ENCODE measurements at regions not wholly inside any gene's neighbourhood (a gene's known extent, or its start where the extent isn't known, plus 50 kb on each side); places are given as distances from the start of the nearest gene placed in this dataset.

- no peak for DNase-seq (ENCODE audit: low spot score)
- FAIRE-seq, result no peak
Measured at GRCh38 chr16:86632206-86632605, 53.9 kb downstream of the FOXL1 start.

DNA sequence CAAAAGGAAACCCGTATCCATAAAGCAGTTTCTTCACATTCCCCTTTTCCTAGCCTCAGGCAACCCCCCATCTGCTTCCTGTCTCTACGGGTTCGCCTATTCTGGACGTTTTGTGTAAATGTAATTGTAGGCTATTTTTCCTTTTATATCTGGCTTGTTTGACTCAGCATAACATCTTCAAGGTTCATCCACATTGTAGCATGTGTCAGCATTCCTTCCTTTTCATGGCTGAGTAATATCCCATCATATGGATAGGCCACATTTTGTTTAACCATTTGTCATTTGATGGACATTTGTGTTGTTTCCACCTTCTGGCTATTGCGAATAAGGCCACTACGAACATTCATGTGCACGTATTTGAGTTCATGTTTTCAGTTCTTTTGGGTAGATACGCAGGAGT lies 54.6 kb downstream of the FOXL1 start:
- DNase-seq (ENCODE audit: low spot score), result no peak
- no peak for FAIRE-seq

GRCh38 chr16:86634292-86634691 lies 55.9 kb downstream of the FOXL1 start:
- DNase-seq (ENCODE audit: low spot score) (no peak), FAIRE-seq (no peak)

- FAIRE-seq (no peak), DNase-seq (ENCODE audit: low spot score) (no peak)
Measured at GRCh38 chr16:86635176-86635876, 57.0 kb downstream of the FOXL1 start.

DNA sequence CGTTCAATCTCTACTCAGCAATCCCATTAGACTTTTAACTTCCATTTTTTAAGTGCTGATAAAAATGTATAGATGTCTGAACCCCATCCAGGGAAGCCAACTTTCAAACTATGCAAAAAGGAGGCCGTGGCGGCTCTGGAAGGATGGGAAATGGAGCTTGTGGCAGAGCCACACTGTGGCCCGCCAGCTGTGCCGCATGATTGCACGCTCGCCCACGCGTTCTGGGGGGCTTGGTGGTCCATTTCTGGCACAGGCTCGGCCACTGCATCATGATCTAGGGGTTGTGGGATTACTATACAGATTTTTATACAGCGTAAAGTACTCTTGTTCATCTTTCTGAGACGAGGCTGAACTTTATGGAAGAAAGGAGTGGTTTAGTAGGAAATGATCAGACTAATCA lies 57.6 kb downstream of the FOXL1 start:
- FAIRE-seq, result no peak

GRCh38 chr16:86637744-86638143 lies 59.4 kb downstream of the FOXL1 start:
- DNase-seq (ENCODE audit: low spot score), result no peak
- no peak for FAIRE-seq

More for the DNA sequence above, 57.6 kb downstream of the FOXL1 start:
- no peak for DNase-seq (ENCODE audit: low spot score)

DNA sequence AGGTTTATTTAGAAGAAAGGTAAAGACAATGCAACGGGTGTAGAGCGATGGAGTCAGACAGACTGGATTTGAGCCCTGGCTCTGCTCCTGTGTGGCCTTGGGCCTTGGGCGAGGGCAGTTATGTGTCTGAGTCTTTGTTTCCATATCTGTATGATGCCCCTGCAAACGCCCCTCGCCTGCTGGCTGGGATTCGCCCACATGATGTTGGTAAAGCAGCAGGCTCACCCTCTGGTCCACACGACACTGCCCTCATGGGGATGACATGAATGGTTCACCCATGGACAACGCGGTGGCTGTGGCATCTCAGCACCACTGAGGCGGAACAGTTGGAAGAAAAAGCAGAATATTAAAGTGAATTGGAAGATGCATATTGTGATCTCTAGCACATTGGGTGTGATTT lies 60.3 kb downstream of the FOXL1 start:
- no peak for DNase-seq (ENCODE audit: low spot score)
- no peak for FAIRE-seq

DNA sequence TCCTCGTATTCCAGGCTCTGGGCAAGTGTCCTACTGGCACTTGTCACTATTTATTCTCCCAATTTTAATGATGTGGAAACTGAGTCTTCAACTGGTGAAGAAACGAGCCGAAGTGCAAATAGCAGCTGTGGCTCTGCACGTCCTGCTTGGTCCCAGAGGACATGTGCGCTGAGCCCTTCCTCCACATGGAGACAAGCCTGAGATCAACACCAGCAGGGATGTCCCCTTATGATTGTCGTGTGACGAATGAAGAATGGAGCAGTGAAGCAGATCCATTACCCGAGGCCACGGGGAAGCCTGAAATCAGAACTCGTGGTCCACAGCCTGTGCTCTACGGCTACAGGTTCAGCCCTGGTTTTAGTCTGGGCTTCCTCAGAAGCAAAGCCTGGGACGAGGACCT lies 61.0 kb downstream of the FOXL1 start:
- FAIRE-seq (no peak), DNase-seq (ENCODE audit: low spot score) (no peak)

GRCh38 chr16:86640265-86640843 lies 62.0 kb downstream of the FOXL1 start:
- FAIRE-seq (no peak), DNase-seq (ENCODE audit: low spot score) (no peak)

- no peak for DNase-seq (ENCODE audit: low spot score)
- no peak for FAIRE-seq
Measured at GRCh38 chr16:86642087-86642486, 63.7 kb downstream of the FOXL1 start.

DNA sequence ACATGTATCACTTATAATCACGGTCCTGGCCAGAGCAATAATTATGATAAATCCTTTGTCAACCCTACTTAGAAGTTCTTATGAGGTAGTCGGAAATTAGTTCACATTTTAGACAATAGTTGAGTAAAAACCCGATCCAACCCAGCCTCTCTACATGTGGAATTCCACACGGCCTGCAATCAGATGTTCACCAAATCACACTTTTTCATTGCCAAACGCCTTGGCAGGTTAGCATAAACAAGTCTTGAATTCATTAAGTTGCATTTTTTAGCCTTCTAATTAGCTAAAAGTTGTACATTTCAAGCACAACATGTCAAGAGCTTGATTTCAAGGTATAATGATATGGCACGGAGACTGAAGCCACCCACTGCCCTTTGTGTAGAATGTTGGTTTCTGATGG lies 65.3 kb downstream of the FOXL1 start:
- no peak for FAIRE-seq
- no peak for DNase-seq (ENCODE audit: low spot score)

GRCh38 chr16:86647561-86647960 lies 69.2 kb downstream of the FOXL1 start:
- FAIRE-seq (no peak), DNase-seq (ENCODE audit: low spot score) (no peak)

DNA sequence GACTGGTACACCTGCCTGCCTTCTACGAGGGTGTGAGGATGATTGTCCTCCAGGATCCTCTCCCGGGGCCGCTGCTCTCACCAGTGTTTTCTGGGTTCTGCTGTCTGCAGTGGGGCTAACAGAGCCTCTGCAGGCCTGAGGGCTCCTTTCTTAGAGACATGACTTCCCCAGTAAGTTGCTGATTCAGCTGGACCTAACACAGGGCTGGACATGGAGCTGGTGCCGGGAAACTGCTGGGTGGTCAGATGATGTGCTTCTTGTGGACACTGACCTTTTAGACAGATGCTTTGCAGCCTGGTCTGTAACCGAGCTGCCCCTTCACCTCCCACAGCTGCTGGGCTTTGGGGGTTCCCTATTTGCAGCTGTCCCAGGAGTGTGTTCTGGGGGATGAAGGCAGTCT lies 71.5 kb downstream of the FOXL1 start:
- FAIRE-seq (no peak), DNase-seq (ENCODE audit: low spot score) (no peak)

DNA sequence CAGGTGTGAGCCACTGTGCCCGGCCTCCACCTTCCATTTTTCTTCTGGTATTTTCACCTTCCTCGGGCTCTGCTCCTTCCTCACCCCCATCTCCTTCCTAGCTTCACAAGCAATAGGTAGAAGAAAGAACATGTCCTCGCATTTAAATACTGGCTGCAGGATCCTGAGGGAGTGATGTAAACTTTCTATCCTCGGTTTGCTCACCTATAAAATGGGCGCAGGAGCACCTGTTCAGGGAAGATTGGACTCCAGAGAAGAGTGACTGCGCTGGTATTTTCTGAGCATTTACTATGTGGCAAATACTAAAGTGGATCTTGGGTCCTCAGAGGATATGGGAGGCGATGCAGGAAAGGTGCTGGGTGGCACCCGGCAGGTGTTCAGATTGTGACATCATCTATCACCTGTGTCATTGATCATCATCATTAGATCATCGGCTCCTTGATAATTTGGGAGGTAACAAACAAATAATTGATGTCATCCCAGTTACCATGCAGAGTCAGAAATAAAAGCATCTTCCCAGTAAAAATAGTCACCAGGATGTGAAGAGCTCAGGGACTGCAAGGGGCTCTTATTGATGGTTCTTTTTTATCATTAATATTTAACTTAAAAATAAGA lies 72.8 kb downstream of the FOXL1 start:
- no peak for FAIRE-seq

GRCh38 chr16:86651823-86652222 lies 73.5 kb downstream of the FOXL1 start:
- DNase-seq (ENCODE audit: low spot score), result no peak
- FAIRE-seq, result no peak

More for the DNA sequence above, 72.8 kb downstream of the FOXL1 start:
- DNase-seq (ENCODE audit: low spot score), result no peak

DNA sequence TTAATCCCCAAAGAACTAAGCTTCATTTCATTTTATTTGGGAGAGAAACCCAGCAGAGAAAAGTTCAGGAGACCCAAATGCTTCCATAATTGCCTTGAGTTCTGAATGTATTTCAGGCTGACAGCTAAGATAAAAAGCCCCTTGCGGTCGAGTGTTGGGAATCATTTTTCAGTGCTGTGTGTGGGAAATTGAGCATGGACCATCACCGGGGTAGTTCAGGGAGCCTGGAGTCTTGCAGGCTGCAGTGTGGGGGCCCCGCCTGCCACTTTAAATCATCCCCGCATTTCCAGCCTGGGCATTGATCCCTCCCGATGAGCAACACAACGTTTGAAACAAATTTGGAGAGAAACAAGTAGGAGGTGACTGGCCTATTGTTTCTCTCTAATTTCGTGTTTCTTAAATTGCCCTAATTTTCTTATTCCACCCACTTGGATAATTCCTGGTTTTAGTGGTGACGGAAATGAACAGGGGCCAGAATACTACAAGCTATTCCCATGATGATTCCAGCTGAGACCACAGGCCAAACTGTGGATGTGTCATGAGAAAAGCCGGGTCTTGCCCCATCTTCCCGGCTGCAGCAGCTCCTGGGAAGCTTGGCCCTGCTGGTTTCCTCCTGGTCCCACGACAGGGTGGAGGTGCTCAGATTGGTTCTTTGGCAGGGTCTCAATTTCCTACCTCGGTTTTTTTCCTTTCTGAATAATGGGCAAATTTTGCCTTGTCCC lies 75.1 kb downstream of the FOXL1 start:
- DNase-seq (ENCODE audit: low spot score), result no peak
- no peak for FAIRE-seq

GRCh38 chr16:86657972-86658371 lies 79.6 kb downstream of the FOXL1 start:
- FAIRE-seq, result no peak

GRCh38 chr16:86660623-86661022 lies 82.3 kb downstream of the FOXL1 start:
- FAIRE-seq (no peak), DNase-seq (ENCODE audit: low spot score) (no peak)

More at GRCh38 chr16:86657972-86658371, 79.6 kb downstream of the FOXL1 start:
- DNase-seq (ENCODE audit: low spot score), result no peak

DNA sequence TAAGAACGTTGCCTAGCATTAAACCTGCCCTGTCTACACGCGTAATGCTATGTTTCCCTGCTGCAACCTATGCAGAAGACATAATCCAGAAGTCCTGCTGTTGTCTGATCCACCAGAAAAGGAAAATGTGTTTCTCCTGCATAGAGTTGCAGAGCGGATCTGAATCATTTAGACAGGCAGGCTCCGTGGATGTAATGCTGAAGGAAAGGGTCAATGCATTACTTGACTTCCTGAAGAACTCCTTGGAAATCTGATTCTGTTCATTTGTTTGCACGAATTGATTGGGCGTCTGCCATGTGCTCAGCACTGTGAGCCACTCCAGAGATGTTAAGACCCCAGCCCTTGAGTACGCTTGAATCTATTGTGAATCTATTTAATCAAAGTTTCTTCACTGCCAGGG lies 83.4 kb downstream of the FOXL1 start:
- DNase-seq (ENCODE audit: low spot score) (no peak), FAIRE-seq (no peak)

GRCh38 chr16:86662195-86662594 lies 83.8 kb downstream of the FOXL1 start:
- no peak for FAIRE-seq
- no peak for DNase-seq (ENCODE audit: low spot score)

DNA sequence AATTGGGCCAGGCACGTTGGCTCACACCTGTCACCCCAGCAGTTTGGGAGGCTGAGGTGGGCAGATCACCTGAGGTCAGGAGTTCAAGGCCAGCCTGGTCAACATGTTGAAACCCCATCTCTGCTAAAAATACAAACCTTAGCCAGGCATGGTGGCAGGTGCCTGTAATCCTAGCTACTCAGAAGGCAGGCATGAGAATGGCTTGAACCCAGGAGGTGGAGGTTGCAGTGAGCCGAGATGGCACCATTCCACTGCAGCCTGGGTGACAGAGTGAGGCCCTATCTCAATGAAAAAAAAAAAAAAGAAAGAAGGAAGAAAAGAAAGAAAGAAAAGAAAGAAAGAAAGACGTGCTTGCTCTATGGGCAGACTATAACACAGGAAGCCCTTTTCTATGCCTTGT lies 84.4 kb downstream of the FOXL1 start:
- DNase-seq (ENCODE audit: low spot score) (no peak), FAIRE-seq (no peak)
